GM18508 (cell line): ENCODE measurements at regions not wholly inside any gene's neighbourhood (a gene's known extent, or its start where the extent isn't known, plus 50 kb on each side); places are given as distances from the start of the nearest gene placed in this dataset.
"Not testable (repeated sequence)": the region's sequence is repeated elsewhere in the genome, so short reads cannot be mapped to it uniquely, and the experiment has no call there.

Experiments used
- ATAC-seq: cut with Tn5 transposase; IDR thresholded peaks from one replicate; pipeline ENCODE4 v1.9.1; 2021; ENCODE audit warnings: moderate number of reproducible peaks; ENCODE audit not compliant: insufficient read depth, unreplicated experiment

DNA sequence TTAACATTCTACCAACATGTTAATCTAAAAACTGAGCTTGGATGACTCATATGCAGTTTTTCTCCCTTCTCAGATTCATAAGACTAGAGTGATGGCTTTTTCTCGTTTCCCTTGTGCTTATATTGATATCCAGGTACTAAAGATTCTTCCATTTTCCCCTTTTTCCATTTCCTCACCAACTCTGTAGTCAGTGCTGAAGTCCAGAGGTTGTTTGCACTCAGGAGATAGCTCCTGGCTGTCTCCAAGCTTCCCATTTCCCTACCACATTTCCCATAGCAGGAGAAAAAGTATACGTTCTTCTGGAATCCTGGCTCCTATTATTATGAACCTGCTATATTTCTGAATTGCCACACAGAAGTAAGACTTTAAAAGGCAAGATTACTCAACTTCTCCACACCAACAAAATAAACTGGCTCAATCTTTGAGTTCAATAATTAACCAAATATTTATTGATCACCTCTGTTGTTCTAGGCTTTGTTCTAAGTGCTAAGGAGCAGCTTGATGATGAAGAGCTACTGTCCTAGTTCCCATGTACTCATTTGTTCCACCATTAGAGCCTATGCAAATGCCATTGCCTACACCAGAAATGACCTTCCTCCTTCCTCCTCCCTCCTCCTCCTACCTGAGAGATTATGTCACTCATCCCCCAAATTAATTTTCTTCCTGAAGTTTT lies 454.4 kb upstream of the RPS6KA3 start:
- no peak for ATAC-seq

DNA sequence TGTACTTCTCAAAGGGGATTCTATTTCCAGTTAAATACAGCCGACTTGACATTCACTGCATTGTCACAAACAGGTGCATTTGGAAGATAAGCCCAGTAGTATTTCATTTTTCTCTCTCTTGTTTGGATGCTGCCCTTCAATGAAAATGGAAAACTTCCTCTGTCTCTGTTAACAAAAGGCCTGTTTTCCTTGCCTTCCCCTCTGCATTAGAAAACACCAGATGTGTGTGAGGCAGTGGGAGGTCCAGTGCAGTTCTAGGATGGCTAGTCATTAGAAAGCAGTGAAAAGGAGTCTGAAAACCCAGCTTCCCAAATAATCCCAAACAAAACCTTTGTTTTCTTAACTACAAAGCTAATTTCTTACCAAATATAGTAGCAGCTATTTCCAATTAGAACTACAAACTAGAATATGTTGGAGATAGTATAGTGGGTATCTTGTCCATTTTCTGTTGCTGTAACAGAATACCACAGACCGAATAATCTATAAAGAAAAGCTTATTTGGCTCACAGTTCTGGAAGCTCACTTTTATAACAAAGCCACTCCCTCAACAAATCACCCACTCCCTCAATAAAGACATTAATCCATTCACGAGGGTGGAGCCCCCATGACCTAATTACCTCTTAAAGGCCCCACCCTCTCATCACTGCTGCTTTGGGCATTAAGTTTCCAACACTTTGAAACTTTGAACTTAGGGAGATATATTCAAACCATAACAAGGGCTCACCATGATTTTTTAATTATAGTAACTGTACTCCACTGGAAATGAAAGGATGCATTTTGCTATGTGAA lies 452.1 kb upstream of the RPS6KA3 start:
- no peak for ATAC-seq

DNA sequence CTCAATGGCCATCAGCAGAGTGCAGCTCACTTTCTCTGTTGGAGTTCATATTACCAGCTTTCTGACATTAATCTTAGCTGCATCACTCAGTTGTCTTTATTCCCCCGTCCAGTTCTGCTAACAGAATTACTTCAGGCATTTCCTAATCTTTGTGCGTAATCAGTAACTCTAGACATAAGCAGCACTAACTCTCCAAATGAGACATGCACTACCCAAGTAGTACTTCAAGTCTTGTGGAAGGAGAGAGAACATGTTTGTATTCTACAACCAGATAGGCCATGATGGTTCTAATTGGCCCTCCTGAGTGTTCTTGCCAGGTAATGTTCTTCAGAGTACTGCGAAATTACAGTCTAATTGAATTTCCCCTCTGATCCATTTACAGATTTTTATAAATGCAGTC lies 448.5 kb upstream of the RPS6KA3 start:
- ATAC-seq, result no peak

DNA sequence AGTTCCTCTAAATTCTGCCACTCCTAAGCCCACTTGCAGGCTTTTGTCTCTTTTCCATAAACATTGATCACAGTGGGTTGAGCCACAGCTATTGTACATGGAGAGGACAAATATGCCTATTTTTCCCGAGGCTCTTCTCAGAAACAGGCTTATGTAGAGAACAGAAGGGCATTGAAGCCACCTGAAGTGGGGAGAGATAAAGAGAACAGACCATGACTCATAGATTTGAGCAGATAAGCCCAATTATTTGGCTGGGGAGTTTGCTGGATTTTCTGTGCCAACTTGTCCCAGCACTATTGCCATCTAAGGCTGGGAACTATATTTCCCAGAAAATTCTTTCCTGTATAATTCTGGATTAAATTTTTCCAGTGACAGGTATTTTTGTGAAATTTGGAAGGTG lies 446.1 kb upstream of the RPS6KA3 start:
- no peak for ATAC-seq

DNA sequence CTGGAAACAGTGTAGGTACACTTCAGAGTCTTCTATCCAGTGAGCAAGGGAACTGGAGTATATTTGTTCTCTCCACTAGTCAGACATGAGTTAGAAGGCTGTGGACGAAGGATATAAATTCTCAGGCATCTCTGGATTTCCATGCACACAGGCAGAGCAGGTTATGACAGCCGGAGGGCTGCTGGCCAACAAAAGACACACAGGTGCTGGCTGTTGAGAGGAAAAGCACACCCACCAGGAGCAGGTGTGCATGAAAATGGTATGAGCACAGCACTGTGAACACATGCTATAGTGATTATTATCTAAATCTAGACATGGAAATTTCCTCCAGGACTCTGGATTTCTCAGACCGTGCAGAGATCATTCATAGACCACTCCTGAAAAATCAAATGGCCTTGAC lies 444.7 kb upstream of the RPS6KA3 start:
- no peak for ATAC-seq

DNA sequence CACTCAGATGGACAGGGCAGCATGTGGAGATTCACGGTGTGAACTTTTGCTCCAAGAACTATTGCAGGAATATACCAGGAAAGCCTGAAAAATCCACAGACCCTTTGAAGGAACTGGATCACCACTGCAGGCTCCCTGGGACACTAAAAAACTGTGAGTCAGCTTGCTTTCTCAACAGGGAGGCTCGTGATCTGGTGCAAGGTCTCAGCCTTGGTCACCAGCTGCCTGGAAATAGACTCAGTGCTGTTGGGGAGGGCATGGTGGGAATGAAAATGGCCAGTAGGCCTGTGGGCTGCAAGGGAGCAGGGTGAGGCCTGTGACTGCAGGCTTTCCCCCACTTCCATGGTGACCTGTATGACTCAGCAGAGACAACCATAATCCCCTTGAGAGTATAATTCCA lies 426.4 kb upstream of the RPS6KA3 start:
- no peak for ATAC-seq

DNA sequence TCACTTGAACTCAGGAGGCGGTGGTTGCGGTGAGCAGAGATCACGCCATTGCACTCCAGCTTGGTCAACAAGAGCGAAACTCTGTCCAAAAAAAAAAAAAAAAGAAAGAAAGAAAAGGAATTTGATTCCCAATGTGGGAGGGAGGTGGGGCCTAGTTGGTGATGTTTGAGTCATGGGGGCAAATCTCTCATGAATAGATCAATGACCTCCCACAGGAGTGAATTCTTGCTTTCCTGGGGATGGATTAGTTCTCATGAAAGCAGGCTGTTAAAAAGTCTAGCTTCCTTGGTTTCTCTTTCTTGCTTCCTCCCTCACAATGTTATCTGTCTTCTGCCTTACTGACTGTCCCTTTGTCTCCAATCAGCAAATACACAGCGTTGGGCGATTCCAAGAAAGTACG lies 419.5 kb upstream of the RPS6KA3 start:
- no peak for ATAC-seq

DNA sequence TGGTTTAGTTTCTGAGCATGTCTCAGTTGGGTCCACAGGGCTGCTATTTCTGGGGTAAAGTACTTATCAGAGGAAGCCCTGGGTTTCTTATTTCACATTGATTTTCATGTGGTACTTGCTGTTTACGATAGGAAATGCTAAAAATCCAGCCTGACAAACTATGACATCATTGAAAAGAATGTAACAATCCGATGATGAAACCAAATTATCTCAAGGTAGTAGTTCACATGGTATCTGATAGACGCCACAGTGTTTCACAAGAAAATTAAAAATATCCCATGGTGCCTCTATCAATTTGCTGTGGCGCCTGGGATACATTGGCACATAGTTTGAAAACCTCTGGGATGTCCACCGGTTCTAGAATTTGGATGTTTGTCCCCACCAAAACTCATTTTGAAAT lies 418.9 kb upstream of the RPS6KA3 start:
- ATAC-seq, result no peak

DNA sequence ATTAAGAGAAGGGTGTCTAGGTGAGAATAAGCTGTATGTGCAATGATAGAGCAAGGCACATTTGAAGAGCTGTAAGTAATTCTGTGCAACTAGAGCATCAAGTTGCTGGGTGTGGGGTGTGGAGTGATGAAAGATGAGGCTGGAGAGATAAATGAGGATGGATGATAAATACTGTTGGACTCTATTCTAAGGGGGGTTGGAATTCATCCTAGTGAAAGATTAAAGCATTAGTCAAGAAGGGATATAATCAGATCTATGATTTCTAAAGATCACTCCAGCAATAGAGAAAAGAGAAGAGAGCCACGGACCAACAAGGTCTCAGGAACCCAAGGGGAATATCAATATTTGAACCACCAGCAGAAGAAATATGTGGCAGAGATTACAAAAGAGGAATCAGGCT lies 415.0 kb upstream of the RPS6KA3 start:
- ATAC-seq, result no peak

DNA sequence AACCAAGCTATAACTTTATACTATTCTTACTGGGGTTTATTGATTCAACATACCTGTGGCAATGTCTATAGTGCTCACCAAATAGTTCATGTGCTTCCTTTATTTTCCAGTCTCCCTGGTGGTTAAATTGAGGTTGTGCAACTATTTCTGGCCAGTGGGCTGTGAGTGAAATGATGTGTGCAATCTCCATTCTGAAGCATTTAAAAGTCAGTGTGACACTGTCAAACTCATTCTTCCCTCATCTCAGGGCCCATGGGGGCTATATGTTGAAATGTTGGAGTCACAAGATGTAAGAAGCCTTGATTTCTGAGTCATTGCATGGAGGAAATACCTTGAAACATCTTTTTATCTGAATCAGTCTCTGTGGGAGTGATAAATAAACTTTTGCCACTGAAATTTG lies 414.3 kb upstream of the RPS6KA3 start:
- ATAC-seq, result no peak

DNA sequence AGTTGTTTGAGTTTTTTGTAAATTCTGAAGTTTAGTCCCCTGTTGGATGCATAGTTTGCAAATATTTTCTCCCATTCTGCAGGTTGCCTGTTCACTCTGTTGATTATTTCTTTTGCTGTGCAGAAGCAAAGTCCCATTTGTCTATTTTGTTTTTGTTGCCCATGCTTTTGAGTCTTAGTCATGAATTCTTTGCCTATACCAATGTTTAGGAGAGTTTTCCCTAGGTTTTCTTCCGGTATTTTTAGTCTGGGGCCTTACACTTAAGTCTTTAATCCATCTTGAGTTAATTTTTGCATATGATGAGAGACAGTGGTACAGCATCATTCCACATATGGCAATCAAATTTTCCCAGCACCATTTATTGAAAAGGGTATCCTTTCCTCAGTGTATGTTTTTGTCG lies 405.8 kb upstream of the RPS6KA3 start:
- ATAC-seq, result no peak

DNA sequence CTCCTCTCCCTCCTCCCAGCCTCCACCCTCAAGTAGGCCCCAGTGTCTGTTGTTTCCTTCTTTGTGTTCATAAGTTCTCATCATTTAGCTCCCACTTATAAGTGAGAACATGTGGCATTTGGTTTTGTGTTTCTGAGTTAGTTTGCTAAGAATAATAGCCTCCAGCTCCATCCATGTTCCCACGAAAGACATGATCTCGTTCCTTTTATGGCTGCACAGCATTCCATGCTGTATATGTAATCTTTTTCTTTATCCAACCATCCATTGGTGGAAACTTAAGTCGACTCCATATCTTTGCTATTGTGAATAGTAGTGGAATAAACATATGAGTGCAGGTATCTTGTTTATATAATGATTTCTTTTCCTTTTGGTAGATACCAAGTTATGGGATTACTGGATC lies 405.0 kb upstream of the RPS6KA3 start:
- not testable (repeated sequence) for ATAC-seq

DNA sequence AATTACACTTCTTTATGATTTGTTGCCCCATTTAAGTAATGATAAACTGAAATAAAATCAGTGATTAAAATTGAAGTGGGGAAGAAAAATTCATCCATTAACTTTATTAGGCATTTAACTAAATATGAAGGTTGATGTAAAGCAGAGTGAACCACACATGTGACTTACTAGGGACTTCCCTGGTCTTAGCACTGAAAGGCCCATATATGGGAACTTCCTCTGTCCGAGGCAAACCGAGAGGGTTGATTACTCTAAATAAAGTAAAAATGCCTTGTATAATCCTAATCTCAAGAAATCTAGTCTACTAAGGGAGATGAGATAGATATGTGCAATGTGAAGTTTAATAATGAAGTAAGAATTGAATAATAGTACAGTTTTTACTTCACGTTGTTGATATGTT lies 403.9 kb upstream of the RPS6KA3 start:
- ATAC-seq, result no peak

DNA sequence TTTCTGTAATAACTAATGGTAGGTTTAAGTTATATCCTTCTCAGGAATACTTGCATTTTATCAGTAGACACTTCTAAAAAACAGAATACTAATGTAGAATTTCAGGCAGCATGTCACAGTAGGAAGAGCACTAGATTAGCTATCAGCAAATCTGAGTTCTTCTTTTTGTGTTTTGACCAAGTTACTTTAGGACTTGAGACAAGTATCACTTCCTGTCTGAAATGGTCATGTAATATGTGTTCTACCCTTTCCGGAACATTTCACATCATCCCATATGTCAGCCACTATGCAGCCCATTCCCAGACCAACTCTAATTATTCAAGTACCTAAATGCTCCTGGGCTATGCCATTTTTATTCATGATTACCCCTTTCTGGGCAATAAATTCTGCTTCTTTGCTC lies 401.8 kb upstream of the RPS6KA3 start:
- ATAC-seq, result no peak

DNA sequence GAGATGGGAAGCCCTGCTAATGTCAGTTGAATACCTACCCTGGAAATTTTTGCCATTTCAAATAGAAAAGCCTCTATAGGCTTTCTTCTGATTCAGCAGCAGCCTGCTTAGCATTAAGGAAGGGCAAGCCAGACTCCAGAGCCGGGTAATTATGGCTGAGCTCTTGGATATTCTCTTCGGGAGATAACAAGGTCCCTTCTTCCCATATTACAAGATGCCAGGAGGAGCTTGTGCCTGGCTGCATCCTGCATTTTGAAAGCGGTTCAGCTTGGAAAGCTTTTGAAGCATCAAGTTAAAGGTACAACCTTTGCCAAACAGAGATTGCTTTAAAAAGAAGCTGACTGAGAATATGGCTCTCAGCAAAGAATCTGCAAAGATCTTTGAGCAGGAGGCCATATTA lies 399.6 kb upstream of the RPS6KA3 start:
- no peak for ATAC-seq

DNA sequence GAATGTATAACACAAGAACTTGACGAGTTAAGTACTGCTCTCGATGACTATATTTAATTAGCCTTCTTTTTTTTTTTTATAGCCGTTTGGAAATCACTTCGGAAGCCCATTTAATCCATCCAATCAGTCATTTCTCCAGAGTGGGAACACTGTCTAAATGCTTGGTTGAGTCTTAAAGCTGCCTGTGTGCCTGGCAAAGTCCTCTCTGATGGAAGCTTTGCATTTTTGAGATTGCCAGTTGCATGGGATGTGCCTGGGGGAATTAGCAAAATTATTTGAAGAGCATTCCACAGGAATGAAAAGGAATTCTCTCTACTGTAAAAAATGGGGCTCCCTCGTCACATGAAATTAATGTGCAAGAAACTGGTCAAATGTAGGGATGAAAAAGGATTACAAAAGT lies 398.8 kb upstream of the RPS6KA3 start:
- no peak for ATAC-seq

DNA sequence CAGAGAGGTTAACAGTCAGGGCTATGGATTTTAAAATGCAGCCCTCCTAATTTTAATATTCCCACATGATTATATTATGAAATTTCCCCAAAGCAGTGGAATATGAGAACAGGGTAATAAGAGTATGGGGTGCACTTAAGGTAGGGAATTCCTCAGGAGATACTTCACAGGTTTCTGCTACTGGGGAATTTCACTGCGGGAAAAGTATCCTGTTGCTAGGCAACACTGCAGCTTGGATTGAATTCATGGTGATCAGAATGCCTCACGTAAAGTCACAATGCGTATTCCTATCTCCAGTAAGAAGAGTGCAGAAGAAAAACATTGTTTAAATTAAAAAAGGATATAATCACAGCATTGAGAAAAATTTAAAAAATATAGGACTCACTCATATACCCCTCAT lies 398.1 kb upstream of the RPS6KA3 start:
- no peak for ATAC-seq

DNA sequence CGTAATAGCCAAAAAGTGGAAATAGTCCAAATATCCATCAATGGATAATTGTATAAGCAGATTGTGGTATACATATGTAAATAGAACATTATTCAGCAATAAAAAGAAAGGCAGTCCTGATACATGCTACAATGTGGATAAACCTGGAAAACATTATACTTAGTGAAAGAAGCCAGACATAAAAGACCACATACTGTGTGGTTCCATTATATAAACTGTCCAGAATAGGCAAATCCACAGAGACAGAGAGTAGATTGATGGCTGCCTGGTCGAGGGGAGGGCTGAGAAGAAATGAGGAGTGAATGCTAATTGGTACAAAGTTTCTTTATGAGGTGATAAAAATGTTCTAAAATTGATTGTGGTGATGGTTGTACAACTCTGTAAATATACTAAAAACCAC lies 397.4 kb upstream of the RPS6KA3 start:
- no peak for ATAC-seq

DNA sequence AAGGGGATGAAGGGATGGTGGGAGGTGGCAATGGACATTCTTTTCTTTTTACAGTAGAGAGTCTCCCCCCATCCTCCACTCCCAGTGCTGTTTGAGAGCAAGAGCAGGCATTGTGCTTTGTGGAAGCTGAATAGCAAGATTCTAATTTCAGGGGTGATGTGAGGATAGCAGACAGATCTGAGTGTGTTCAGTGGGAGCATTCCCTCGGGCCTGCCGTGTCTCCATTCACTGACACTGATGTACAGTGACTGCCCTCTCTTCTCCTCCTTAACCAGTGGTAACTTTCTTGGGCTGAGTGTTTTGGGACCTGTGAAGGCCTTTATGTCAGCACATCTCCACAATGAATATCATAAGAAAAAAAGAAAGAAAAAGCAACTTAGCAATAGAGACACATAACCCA lies 396.6 kb upstream of the RPS6KA3 start:
- no peak for ATAC-seq

DNA sequence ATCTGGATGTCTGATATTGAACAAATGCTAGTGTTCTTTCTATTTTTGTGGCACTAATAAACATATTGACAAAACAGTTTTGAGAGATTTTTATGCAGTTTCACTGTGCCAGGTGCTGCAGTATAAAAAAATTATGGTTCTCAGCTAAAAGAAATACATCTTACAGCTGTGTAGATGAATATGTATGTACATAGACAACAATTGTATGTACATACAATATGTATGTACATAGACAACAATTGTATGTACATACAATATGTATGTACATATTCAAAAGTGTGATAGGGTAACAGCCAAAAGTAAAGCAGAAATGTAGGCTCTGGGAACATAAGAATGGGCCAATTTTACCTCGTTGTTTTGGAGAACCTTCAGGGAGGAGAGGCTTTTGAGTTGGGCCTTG lies 390.0 kb upstream of the RPS6KA3 start:
- no peak for ATAC-seq

DNA sequence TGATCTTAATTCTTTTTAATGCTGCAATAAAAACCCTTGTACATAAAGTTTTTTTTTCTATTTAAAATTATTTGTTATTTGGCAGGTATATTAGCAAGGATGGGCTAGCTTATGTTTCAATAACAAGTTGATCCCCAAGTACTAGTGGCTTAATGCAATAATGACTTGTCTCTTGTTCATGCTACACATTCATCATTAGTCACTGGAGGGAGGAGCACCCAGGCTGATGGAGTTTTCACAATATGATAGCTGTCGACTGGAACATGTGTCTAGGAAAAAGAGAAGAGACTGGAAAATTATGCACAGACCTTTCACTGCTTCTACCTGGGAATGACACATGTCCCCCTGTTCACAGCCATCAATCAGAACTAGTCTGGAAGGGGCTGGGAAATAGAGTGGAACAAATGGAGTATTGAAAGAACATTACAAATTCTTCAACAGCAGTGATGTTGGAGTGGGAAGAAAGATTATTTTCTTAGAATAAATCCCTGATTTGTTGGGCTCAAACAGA lies 387.9 kb upstream of the RPS6KA3 start:
- ATAC-seq, result no peak

DNA sequence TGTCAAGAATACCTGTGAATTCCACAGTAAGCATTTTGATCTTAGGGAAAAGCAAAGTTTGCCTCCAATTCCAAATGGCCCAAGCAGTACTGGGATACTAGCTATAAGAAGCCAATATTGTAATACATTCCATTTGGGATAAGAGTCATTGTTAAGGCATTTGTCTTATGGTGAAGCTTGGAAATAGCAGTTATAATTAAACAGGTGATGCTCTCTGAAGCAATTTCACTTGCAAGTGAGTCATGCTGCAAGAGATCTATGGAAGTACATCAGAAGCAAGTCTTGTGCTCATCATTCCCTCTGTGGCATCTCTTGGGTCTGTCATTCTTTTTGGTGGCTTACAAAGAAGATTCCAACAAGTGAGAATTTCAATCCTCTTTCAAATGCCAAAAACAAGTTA lies 386.4 kb upstream of the RPS6KA3 start:
- no peak for ATAC-seq
